ENCODE measurements at regions not wholly inside any gene's neighbourhood (a gene's known extent, or its start where the extent isn't known, plus 50 kb on each side); places are given as distances from the start of the nearest gene placed in this dataset.
"Not testable (repeated sequence)": the region's sequence is repeated elsewhere in the genome, so short reads cannot be mapped to it uniquely, and the experiment has no call there.

DNA sequence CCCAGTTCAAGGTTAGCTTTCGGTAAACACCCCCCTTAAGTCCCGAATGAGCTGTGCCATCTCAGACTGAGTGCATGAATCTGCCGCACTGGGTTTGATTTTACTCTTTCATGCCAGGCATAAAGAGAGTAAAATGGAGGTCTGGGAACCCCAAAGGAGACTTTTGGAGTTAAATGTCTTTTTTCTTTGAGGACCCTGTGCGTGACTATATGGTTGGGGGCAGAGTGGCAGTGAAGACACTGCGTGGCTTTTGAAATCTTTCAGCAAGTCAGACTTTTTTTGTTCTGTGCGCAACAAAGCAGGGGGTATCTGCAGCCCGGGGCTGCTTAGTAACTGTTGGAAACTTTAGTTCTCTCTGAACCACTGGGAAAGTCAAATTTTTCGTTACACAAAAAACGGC, 392.9 kb upstream of the SALL1 start:
- DNase-seq (ENCODE audit: low read depth in 2 of 2), result no peak

DNA sequence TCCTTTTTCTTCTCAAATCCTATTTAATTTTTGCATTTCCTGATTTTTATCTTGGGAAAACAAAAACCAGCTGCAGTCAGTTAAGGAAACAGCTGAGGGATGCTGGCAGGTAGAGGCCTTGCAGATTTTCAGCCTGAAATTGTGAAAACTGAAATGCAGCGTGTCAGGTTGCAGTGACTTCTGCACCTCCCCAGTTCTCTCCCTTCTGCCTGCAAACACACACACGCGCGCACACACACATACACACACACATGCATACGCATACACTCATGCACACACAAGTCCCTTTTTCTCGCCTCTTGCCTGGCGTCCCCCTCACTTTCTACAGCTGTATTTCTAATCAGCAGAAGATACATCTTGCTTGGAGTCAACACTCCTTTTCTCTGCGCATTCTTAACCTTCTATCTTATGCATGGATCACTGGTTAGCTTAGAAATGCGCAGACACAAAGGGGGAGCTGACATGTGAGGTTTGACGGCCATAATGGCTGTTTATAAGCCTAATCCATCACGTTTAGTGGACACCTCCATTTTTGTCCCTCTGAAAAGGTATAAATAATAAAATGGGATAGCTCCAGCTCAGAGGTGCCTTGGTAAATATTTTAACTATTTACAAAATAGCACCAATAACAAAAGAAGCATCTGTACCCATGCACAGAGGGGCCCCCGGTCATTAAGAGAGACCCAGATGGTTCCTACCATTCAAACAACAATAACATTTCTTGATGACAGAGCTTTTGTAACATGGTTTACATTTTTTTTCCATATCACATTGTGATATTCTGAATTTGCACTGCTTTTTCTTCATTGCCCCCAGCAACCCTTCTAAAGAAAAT, 392.1 kb upstream of the SALL1 start:
- no peak for DNase-seq (ENCODE audit: low read depth in 2 of 2)

DNA sequence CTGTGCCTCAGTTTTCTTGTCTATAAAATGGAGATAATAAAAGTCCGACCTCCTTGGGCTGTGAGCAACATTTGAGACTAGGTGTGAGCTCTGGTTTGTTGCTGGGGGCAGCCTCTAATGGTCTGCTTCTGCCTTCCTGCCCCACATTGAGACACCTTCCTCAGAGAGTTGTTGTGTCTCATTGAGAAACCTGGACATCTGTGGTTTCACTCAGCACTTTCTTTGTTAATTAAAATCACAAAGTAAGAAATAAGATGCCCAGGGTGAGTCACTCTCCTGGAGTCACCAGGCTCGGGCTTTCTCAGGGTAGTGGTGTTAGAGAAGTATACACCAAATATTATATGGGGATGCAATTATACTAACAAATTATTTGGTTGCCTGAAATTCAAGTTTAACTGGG, 389.2 kb upstream of the SALL1 start:
- DNase-seq (ENCODE audit: low read depth in 2 of 2), result no peak

DNA sequence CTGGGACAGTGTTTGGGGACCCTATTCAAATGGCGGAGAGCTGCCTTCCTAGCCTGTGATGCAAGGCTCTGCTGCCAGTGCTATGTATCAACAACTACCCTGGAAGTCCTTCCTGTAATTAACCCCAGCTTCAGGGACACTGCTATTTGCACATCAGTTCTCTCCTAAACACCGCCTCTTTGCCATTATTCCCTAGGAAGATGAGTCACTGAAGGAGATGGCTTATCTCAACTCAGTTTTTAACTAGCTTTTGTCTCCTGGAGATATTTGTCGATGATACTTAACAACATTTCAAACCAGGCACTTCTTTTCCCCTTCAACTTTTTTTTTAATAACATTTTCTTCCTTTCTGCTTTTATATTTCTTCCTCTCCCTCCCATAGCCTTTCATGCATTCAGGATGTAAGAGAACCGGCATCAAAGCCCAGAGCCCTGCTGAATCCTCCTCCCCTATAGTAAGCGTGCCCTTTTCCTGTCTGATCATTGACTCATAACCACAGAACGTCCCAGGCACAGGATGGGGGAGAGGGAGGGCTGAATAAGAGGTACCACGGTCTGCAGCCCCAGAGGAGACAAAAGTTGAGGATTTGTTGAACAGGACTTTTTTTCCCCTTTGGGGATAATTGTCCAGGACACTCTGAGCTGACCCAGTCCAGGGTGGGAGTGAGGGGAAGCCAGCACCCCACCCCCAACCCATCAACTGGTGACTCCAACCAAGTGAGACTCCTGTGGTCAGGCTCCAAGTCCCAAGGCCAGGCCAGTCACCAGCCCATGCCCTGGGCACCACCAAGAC, 387.8 kb upstream of the SALL1 start:
- DNase-seq (ENCODE audit: low read depth in 2 of 2), result no peak

DNA sequence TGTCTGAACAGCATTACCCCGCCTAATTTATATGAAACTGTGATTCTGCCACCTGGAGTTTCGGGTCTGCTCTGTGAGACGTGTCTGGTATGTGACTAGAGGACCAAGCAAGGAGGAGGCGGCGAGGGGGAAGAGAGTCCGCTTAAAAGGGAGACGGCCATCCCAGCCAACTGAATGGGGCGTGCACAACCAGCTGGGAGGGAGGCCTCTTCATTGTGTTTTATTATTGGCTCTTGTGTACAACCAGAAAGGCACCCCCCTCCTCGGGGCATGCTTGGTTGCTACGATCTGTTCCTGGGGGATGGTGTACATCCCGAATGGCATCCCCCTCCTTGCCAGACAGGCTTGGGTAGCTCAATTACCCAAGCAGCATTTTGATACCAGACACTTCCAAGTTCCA, 384.5 kb upstream of the SALL1 start:
- no peak for DNase-seq (ENCODE audit: low read depth in 2 of 2)

DNA sequence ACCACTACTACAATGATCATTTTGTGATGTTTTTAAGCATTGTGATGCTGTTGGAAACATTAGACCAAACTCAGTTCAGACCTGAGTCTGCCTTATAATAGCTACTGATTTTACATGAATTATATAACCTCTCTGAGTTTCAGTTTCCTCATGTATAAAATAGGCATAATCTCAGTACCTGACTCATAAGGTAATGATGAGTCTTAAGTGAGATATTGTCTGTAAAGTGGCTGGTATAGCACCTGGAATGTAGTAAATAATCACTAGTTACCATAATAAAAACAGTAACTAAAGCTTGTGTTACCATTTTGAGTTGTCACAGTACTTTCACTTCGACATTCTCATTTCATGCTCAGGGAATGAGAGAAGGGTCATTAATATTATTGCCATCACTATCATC, 381.5 kb upstream of the SALL1 start:
- no peak for DNase-seq (ENCODE audit: low read depth in 2 of 2)

DNA sequence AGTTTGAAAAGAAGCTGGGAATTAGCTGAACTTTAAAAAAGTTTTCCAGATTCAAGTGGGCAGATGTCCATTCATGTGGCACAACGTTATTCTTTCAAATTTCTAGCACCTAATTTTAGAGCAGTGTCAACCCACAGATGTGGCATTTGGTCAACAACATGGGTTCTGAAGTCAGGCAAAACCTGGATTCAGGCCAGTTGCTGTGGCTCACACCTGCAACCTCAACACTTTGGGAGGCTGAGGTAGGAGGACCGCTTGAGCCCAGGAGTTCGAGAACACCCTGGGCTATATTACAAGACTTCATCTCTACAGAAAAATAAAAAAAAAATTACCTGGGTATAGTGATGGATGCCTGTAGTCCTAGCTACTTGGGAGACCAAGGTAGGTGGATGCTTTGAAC, 380.2 kb upstream of the SALL1 start:
- DNase-seq (ENCODE audit: low read depth in 2 of 2), result no peak

DNA sequence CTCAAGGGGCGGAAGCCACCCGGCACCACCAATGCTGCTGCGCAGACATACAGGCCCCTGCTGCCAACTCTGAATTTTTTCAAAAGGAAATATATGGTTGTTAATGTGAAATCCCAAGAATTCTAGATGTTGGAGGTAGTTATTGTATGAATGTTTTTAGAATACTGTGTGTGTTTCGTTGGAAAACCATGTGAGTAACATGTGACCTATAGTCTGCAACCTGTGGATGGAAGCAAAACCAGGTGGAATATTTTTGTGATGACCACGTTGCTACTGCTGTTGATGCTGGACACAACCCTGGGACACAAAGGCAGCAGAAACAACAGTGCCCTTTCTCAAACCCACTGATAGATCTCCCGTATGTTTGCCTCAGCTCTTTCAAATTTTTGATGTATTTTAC, 376.3 kb upstream of the SALL1 start:
- no peak for DNase-seq (ENCODE audit: low read depth in 2 of 2)

DNA sequence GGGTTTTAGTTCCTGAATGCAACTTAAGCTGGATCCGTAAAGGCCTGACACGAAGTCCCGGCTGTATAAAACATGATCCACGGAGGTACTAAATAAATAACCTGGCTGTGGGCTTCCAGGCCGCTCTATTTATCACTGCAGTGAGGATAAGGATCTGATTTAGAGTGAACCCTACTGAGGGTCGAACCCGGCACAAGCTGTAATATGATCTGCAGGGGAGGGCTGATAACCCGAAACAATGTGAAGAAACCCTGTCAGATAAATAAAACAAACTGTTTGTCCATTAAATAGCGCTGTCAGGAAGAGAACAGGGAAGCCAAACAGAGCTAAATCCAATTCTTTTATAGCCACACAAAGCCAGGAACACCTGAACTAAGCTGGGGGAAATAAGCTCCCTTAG, 375.6 kb upstream of the SALL1 start:
- no peak for DNase-seq (ENCODE audit: low read depth in 2 of 2)

DNA sequence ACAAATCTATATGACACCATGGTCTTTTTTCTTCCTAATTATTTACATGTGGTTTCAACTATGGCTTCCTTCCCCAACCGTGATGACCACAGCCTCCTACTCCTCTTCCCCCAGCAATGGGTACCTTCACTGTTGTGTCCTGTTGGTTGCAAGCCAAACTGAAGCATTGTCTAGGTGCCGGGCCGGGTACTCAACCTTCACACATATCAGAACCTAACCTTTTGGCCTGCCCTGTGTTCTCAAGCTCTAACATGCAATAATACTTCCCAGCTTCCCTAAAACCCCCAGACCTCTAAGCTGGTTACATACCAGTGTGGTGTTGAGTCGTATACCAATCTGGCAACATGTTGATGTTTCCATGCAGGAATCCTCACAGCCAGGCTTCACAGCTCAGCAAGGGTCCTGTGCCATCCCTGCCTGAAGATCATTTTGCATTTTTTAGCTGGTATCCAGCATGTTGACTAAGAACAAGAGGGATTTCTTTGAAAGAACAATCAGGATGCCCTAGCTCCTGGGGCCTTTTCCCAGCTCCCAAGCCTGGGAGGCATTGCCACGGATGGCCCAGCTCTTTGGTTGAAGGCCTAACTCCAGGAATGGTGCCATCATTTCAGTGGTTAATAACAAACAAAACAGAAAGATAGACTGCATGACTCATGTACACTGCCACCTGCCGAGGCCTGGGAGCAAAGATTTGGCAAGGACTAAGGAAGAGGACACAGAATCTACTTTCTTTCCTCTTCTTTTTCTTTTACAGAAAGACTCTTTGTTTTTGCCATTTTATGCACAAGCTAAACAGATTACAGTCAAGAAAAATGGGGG, 373.7 kb upstream of the SALL1 start:
- DNase-seq (ENCODE audit: low read depth in 2 of 2), result no peak

DNA sequence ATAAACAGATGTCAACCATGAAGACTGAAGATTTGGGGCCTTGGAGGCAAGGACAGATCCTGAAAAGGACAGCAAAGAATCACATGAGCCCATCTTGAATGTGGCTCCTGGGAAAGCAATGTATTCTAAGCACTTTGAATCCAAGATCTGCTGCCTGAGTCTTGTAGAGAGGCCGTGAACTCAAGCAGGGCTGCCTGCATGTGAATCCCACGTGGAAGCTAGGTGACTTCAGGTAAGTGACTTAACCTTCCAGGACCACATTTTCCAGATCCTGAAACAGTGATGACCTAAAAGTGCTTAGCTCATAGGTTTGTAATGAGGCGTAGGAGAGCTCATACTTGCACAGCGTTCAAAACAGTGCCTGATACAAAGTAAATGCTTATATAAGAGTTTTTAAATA, 373.0 kb upstream of the SALL1 start:
- no peak for DNase-seq (ENCODE audit: low read depth in 2 of 2)

DNA sequence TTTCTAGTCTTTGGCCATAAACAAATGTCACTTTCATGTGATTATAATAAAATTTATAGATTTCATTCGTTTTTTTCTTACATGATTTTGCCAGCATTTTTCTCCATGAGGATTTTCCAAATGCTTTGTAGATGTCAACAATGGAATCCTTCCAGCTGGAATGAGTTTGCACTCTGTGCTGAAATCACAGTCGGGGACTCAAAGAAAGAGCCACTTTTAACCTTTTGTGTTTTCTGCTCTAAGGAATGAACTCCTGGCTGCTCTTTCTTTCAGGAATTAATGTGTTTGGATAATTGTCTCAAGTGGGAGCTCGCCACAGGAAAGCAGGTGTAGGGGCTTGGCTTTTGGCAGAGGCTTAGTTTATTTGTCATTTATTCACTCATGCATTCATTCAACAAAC, 372.3 kb upstream of the SALL1 start:
- DNase-seq (ENCODE audit: low read depth in 2 of 2), result no peak

DNA sequence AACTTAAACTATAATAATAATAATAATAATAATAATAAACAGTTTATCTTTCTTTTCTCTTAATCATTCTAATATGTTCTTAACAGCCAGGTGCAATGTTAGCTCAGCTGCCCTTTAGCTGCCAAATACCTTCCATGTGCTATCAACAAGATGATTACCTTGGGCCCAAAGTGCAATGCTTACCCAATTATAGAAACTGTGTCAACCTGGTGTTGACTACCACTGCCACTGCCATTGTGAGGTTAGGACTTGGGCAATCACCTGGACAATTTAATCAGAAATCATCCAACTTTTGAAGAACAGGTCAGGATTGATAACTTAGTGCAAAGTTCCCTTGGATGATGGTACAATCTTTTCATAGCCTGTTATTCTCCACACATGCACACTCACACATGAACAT, 371.8 kb upstream of the SALL1 start:
- no peak for DNase-seq (ENCODE audit: low read depth in 2 of 2)

DNA sequence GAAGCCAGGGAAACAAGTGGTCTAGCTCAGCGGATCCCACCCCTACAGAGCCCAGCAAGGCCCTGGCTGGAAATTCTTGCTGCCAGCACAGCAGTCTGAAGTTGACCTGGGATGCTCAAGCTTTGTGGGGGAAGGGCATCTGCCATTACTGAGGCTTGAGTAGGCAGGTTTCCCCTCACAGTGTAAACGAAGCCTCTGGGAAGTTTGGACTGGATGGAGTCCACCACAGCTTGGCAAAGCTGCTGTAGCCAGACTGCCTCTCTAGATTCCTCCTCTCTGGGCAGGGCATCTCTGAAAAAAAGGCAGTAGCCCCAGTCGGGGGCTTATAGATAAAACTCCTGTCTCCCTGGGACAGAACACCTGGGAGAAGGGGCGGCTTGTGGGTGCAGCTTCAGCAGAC, 365.9 kb upstream of the SALL1 start:
- DNase-seq (ENCODE audit: low read depth in 2 of 2), result not testable (repeated sequence)

DNA sequence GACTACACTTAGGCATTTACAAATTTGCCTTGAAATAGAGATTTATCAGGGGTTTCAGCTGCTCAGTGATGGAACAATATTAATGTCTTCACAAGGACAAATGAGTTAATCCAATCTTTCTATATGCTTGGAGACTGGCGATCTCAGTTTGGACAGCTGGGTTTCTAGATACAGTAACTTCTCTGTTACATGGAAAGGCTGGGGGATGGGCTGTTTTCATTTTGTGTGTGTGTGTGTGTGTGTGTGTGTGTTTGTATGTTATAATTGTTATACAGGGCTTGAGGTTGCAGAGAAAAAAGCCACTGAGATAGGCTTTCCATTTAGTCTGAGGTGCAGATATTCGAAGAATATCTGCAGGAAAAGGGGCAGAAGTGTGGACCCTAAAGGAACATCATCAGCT, 359.3 kb upstream of the SALL1 start:
- no peak for DNase-seq (ENCODE audit: low read depth in 2 of 2)

DNA sequence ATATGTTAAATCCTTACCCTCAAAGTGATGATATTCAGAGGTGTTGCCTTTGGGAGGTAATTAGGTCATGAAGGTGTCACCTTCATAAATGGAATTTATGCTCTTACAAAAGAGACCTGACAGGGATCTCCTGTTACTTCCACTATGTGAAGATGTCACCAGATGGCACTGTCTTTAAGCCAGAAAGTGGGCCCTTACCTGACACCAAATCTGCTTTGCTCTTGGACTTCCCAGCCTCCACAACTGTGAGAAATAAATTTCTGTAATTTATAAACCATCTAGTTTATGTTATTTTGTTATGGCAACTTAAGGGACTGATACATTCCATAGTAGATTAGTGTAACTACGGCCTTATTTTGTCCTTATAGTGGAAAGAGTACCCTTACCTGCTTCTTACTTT, 358.3 kb upstream of the SALL1 start:
- no peak for DNase-seq (ENCODE audit: low read depth in 2 of 2)

DNA sequence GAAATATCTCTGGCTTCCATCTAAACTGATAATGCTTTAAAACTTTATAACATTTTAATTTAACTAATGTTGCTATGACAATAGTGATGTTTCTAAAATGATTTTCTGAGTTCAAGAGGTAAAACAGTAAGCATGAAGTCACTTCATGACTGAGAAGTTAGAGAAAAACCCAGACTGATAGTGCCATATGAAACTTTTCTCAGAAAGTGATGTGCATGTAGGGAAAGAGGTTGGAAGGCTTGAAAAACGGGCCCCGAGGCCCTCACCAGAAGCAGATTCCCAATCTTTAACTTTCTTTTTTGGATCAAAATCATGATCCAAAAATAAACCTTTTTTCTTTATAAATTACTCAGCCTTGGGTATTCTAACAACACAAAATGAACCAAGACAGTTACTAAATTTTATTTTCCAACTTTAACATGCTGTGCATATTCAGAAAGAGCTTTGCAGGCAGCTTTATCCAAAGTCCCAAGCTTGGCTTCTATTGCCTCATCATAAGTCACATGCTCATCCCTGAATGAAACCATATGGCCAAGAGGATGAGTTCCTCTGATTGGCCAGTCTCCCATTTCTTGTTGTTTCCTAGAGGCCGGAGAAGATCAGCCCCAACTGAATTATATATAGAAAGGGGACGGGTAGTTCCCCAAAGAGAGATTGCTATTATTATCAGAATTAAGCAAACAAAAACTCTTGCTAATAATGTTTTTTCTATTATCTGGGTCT, 357.6 kb upstream of the SALL1 start:
- no peak for DNase-seq (ENCODE audit: low read depth in 2 of 2)

DNA sequence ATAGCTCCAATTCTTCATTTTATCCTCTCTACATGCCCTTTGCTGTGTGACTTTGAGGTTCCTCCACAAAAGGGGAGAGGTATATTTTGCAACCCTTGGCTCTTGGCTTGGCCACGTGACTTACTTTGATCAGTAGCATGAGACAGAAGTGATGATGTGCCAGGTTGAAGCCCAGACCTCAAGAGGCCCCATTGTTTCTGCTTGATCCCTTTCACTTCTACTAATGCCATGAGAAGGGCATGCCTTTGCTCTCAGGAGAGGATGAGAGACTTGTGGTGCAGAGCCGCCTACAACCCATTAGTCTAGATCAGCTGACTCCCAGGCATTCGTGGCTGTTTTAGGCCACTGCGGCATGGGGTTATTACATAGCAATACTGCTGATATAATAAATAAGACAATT, 356.2 kb upstream of the SALL1 start:
- DNase-seq (ENCODE audit: low read depth in 2 of 2), result no peak

DNA sequence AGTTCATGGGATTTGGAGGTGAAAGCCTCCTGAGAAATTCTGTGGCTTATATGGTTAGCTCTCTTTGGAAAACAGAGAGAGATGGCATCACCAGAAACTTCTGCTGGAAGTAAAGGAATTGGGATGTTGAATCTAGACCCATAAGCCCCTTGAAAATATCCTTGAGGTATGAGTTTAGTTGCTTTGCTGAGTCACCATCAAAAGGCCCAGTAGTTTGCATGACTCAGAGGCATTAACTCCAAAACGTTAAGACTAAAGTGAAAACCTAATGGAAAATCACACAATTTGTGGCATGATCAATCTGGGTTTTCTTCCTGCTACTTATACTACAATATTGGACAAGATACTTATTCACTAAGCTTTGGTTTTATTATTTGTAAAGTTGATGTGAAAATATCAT, 349.2 kb upstream of the SALL1 start:
- no peak for DNase-seq (ENCODE audit: low read depth in 2 of 2)

DNA sequence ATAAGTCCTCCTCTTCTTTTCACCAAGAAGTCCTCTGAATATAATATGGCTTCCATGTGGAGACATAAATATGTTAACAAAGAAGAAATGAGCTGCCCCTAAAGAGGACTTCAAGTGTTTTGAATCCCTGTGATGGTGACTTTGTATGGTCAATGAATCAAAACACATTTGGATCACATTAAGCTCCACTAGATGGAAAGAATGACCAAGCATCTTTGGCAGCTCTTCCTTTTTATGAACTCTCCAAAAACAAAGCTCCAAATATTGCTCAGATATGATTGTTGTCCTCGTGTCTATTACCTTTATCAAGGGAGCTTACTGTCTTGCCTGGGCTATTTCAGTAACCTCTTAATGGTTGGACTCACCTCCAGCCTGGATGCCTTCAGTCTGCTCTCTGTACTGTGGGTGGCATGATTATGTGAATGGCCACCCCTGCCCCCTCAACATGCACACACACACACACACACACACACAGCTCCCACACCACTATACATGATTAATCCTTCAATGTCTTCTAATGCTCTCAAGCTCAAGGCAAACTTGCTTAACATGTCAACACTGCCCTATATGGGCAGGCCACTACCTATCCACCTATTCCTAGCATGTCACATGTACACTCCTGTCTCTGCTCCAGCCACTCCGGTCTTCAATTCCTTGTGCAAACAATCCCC, 346.6 kb upstream of the SALL1 start:
- no peak for DNase-seq (ENCODE audit: low read depth in 2 of 2)

DNA sequence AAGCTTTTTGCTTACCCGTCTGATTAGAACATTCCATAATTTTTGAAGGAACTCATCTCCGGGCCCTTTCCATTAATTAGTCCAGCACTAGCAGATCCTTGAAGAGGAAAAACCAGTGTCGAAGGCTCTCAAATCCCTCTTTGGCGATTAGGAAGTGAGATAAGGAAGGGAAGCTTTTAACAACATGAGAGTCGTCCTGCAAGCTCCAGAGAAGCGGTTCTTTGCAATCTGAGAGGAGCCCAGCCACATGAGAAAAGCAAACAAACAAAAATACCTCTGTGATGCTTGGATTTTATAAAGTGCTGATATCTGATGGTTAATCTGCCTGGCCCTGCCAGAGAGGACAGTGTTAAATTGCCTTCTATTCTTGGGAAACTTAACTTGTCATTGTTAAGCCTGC, 339.8 kb upstream of the SALL1 start:
- DNase-seq (ENCODE audit: low read depth in 2 of 2), result no peak

Data from stimulated activated CD4-positive, alpha-beta T cell treated with anti-CD3 and anti-CD28 coated beads, Interleukin-1b, Interleukin-23, amount 100 ng/mL, for 4 hours (primary cell).